ENCODE measurements at regions not wholly inside any gene's neighbourhood (a gene's known extent, or its start where the extent isn't known, plus 50 kb on each side); places are given as distances from the start of the nearest gene placed in this dataset.
A peak's percentile ranks its signal among the peaks of the same experiment; 100 is the strongest.
"Not testable (repeated sequence)": the region's sequence is repeated elsewhere in the genome, so short reads cannot be mapped to it uniquely, and the experiment has no call there.

- no peak for DNase-seq (ENCODE audit: low read depth, low spot score)
Observed at GRCh38 chr7:120023494-120024167, 249.3 kb upstream of the KCND2 start.

DNA sequence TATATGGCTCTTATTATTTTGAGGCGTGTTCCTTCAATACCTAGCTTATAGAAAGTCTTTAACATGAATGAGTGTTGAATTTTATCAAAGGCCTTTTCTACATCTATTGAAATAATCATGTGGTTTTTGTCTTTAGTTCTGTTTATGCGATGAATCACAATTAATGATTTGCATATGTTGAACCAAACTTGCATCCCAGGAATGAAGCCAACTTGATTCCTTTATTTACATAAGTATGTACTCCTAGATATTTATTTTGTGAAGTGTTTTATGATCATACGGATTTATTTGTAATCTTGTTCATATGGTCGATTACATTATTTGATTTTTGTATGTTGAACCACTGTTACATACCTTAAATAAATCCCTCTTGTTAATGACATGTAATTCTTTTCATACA lies 244.3 kb upstream of the KCND2 start:
- no peak overlapping the region for H3K4me3 ChIP-seq (ENCODE audit: low read length)
- no peak for DNase-seq (ENCODE audit: low read depth, low spot score)

More at GRCh38 chr7:120023494-120024167, 249.3 kb upstream of the KCND2 start:
- H3K4me3 ChIP-seq (ENCODE audit: low read length): no peak overlapping the region

DNA sequence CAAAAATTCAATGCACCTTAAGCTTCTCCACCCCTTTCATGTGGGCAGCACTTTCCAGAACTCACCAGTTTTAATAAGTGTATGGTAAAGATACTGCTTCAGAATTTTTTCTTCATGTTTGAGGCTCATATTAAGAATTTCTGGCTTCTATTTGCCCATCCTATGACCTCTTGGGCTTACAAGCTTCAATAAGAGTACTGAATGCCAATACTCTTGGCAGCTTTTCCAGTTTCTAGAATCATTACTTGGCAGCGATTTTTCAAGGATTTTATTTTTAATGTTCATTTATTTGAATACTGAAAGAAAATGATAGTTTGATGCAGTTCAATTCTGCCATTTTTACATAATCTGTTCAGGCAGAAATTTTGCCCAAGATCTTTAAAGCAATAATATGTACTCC lies 242.1 kb upstream of the KCND2 start:
- no peak for DNase-seq (ENCODE audit: low read depth, low spot score)
- no peak overlapping the region for H3K4me3 ChIP-seq (ENCODE audit: low read length)

DNA sequence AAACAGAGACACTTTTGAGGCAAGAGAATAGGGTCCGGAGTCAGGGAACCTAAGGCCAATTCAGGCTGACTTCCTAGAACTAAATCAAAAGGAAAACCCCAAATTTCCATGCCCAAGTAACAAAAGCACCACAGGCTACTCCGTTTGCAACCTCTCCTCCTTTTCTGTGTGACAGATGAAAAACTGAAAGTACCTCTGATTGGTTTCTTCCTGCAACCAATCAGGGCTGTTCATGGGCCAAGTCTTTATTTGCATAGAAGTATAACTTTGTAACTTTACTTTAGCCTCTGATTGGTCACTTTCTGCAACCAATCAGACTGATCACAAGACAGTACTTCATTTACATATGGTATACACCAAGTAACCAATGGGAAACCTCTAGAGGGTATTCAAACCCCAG lies 239.9 kb upstream of the KCND2 start:
- H3K4me3 ChIP-seq (ENCODE audit: low read length): no peak overlapping the region
- DNase-seq (ENCODE audit: low read depth, low spot score): peak; percentile 30

DNA sequence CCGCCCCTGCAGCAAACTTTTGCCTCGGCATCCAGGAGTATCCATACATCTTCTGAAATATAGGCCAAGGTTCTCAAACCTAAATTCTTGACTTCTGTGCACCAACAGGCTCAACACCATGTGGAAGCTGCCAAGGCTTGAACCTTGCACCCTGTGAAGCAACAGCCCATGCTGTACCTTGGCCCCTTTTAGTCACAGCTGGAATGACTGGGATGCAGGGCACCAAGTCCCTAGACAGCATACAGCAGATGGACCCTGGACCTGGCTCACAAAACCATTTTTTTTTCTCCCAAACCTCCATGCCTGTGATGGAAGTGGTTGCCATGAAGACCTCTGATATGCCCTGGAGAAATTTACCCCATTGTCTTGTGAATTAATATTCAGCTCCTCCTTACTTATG lies 233.8 kb upstream of the KCND2 start:
- no peak for DNase-seq (ENCODE audit: low read depth, low spot score)
- no peak overlapping the region for H3K4me3 ChIP-seq (ENCODE audit: low read length)

- DNase-seq (ENCODE audit: low read depth, low spot score): no peak
Observed at GRCh38 chr7:120041798-120042197, 231.2 kb upstream of the KCND2 start.

DNA sequence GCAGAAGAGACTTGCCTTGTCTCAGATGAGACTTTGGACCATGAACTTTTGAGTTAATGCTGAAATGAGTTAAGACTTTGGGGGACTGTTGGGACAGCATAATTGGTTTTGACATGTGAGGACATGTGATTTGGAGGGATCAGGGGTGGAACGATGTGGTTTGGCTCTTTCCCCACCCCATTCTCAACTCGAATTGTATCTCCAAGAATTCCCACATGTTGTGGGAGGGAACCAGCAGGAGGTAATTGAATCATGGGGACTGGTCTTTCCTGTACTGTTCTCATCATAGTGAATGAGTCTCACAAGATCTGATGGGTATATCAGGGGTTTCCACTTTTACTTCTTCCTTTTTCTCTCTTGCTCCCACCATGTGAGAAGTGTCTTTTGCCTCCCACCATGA lies 229.7 kb upstream of the KCND2 start:
- no peak overlapping the region for H3K4me3 ChIP-seq (ENCODE audit: low read length)
- no peak for DNase-seq (ENCODE audit: low read depth, low spot score)

More at GRCh38 chr7:120041798-120042197, 231.2 kb upstream of the KCND2 start:
- no peak overlapping the region for H3K4me3 ChIP-seq (ENCODE audit: low read length)

DNA sequence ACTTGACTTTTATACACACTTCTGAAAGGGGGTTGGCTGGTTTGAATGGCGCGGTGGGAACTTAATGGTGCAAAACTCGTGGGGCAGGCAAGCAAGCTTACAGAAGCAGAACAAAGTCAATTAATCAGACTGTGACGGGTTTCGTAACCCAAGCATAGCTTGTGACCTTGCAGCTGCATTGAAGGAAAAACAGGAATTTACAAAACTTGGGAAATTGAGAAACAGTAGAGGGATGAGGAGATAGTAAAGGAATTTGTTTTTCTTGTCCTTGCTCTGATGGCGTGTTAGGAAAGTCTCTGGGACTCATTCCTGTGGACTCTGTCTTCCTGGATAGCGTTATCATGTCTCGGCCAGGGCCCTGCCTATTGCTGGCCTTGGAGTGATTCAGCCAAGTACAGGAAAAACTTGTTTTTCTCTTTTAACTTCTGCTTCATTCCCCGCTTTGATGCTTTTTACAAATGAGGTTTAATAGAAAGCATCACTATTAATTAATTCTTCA lies 220.0 kb upstream of the KCND2 start:
- DNase-seq (ENCODE audit: low read depth, low spot score): no peak
- H3K4me3 ChIP-seq (ENCODE audit: low read length): no peak overlapping the region

GRCh38 chr7:120053390-120053961 lies 219.5 kb upstream of the KCND2 start:
- H3K4me3 ChIP-seq (ENCODE audit: low read length): no peak overlapping the region
- DNase-seq (ENCODE audit: low read depth, low spot score): no peak

DNA sequence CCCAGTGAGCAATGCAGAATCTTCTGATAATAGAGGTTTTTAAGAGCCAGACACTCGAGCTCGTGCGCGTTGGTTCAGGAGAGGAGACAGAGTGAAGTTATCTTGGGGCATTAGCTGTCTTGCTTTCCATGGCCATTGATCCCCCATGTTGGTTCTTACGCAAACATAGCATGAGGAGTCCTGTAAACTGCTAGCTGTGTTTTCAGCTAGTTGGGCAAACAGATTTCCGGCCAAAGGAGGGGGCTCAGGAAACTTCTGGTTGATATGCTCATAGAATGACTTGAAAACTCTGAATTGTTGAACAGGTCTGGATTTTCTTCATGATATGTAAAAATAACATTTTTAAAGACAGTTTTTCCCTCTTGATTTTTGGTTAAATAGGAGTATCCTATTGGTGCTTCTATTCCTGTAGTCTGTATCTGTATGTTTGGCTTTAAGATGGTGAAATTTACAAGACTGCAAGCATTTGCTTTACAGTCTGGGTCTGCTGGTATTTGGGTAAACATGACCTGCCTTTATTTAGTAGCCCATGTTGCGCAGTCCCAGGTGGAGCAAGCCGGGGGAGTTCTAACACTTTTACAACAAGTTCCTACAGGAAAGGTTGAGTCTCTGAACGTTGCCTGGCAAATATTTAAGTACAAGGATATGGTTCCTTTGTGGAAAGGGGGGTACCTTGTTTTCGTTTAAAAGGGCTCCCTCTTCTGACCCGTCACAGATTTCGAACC lies 218.4 kb upstream of the KCND2 start:
- DNase-seq (ENCODE audit: low read depth, low spot score): no peak
- H3K4me3 ChIP-seq (ENCODE audit: low read length): no peak overlapping the region

GRCh38 chr7:120055300-120055699 lies 217.7 kb upstream of the KCND2 start:
- no peak overlapping the region for H3K4me3 ChIP-seq (ENCODE audit: low read length)
- DNase-seq (ENCODE audit: low read depth, low spot score): no peak

- no peak for DNase-seq (ENCODE audit: low read depth, low spot score)
- H3K4me3 ChIP-seq (ENCODE audit: low read length): no peak overlapping the region
Observed at GRCh38 chr7:120056227-120056626, 216.7 kb upstream of the KCND2 start.

DNA sequence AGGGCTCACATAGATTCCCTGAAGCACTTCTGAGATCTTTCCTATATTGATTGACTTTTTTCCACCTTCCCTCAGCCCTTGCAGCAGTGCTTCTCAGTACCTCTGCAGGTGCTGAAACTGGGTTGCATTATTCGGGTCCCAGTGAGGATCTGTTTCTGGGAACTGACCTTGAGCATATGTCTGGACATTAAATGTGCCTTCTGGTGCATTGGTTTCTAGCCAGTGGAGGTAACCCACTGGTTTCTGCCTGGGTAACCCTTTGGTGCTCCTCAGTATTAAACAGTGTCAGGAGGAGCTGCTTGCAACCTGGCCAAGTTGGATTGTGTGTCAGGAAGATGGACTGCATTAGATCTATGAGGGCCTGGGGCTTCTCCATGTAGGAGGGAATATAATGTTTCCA lies 213.3 kb upstream of the KCND2 start:
- no peak overlapping the region for H3K4me3 ChIP-seq (ENCODE audit: low read length)
- DNase-seq (ENCODE audit: low read depth, low spot score): no peak

- no peak overlapping the region for H3K4me3 ChIP-seq (ENCODE audit: low read length)
- DNase-seq (ENCODE audit: low read depth, low spot score): no peak
Observed at GRCh38 chr7:120060281-120060680, 212.7 kb upstream of the KCND2 start.

DNA sequence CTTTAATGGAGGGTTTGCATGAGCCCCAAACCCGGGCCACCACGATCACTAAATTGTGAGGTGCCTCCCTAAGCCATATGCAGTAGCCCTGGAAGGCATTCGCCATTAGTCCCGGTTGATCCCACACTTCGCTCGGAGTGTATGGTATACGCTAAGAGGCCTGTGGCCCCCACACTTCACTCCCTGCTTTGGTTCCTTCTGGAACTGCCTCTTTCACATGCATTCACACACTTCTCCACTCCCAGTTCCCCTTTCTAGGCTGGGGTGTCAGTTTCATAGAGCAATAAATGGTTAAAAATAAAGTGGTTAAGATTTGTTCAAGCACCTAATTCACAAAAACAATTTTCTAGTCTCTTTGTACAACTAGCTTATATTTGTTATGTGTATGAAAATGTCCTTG lies 212.1 kb upstream of the KCND2 start:
- DNase-seq (ENCODE audit: low read depth, low spot score): no peak
- no peak overlapping the region for H3K4me3 ChIP-seq (ENCODE audit: low read length)

GRCh38 chr7:120064565-120064964 lies 208.4 kb upstream of the KCND2 start:
- no peak for DNase-seq (ENCODE audit: low read depth, low spot score)
- no peak overlapping the region for H3K4me3 ChIP-seq (ENCODE audit: low read length)

DNA sequence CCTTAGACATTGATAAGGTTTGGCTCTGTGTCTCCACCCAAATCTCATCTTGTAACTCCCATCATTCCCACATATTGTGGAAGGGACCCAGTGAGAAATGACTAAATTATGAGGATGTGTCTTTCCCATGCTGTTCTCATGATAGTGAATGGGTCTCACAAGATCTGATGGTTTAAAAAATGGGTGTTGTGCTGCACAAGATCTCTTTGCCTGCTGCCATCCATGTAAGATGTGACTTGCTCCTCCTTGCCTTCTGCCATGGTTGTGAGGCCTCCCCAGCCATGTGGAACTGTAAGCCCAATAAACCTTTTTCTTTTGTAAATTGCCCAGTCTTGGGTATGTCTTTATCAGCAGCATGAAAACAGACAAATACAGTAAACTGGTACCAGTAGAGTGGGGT lies 206.1 kb upstream of the KCND2 start:
- H3K4me3 ChIP-seq (ENCODE audit: low read length); DNase-seq (ENCODE audit: low read depth, low spot score): not testable (repeated sequence)

DNA sequence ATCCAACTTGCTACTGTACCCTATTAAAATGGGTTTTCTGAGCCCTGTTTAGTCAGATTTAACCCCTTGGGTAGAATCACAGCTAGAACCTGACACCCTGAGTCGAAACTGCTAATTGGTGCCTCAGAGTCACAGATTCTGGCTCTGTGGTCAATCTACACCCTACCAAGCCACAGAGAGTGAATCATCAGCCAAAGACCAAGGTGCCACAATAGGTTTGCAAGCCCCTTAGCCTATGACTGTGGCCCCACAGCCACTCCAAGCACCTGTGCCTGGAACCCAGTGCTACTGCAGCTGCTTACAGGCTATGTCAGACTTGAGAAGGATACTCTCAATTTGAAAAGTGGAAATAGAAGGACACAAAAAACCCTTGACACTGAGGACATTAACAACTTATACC lies 202.8 kb upstream of the KCND2 start:
- DNase-seq (ENCODE audit: low read depth, low spot score): no peak
- no peak overlapping the region for H3K4me3 ChIP-seq (ENCODE audit: low read length)

- no peak overlapping the region for H3K4me3 ChIP-seq (ENCODE audit: low read length)
- no peak for DNase-seq (ENCODE audit: low read depth, low spot score)
Observed at GRCh38 chr7:120077777-120078176, 195.2 kb upstream of the KCND2 start.

DNA sequence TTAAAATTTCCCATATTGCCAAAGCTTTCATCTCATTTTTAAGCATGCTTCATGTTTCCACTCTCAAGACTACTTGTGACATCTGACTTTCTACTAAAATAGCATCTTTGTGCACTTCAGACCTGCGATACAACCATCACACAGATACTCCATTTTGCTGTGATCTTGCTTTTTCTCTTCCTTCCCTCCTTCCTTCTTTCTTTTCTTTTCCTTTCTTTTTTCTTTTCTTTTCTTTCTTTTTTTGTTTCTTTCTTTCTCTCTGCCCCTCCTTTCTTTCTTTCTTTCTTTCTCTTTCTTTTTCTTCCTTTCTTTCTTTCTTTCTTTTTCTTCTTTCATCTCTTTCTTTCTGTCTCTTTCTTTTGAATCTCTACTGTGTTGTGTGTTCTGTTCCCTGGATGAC lies 194.0 kb upstream of the KCND2 start:
- H3K4me3 ChIP-seq (ENCODE audit: low read length): no peak overlapping the region
- DNase-seq (ENCODE audit: low read depth, low spot score): no peak
